ENCODE measurements at regions not wholly inside any gene's neighbourhood (a gene's known extent, or its start where the extent isn't known, plus 50 kb on each side); places are given as distances from the start of the nearest gene placed in this dataset.

- peak; percentile 98 for DNase-seq (ENCODE audit: low spot score)
Measured at GRCh38 chr3:18082551-18083272, 340.3 kb upstream of the TBC1D5 start.

GRCh38 chr3:18080198-18080689 is 337.8 kb upstream of the TBC1D5 start:
- peak; percentile 29 for DNase-seq (ENCODE audit: low spot score)

- no peak for DNase-seq (ENCODE audit: low spot score)
Measured at GRCh38 chr3:18079739-18080138, 337.3 kb upstream of the TBC1D5 start.

GRCh38 chr3:18079062-18079461 is 336.6 kb upstream of the TBC1D5 start:
- DNase-seq (ENCODE audit: low spot score) = no peak

GRCh38 chr3:18077128-18077840 is 334.9 kb upstream of the TBC1D5 start:
- DNase-seq (ENCODE audit: low spot score) = no peak

- no peak for DNase-seq (ENCODE audit: low spot score)
Measured at GRCh38 chr3:18076301-18076700, 333.9 kb upstream of the TBC1D5 start.

GRCh38 chr3:18075799-18076198 is 333.4 kb upstream of the TBC1D5 start:
- DNase-seq (ENCODE audit: low spot score) = no peak

- DNase-seq (ENCODE audit: low spot score) = no peak
Measured at GRCh38 chr3:18071833-18072232, 329.4 kb upstream of the TBC1D5 start.

GRCh38 chr3:18070944-18071343 is 328.5 kb upstream of the TBC1D5 start:
- no peak for DNase-seq (ENCODE audit: low spot score)

DNA sequence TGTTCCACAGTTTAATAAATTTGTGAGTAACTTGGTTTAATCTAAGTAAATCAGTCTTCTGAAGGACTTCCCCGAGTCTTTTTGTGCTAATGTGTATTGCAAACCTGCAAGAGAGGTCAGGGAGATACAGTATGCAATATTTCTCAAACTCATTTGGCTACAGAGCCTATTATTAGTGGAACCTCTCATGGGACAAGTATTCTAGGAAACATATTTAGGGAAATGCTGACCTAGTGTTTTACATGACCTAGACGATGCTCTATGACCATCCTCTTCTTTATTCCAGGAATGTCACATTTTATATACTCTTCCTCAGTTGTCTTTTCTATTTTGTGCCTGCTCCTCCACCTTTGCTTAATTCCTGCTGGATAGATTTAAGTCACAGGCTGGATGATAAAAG is 327.8 kb upstream of the TBC1D5 start:
- DNase-seq (ENCODE audit: low spot score) = no peak

GRCh38 chr3:18069568-18069967 is 327.1 kb upstream of the TBC1D5 start:
- no peak for DNase-seq (ENCODE audit: low spot score)

DNA sequence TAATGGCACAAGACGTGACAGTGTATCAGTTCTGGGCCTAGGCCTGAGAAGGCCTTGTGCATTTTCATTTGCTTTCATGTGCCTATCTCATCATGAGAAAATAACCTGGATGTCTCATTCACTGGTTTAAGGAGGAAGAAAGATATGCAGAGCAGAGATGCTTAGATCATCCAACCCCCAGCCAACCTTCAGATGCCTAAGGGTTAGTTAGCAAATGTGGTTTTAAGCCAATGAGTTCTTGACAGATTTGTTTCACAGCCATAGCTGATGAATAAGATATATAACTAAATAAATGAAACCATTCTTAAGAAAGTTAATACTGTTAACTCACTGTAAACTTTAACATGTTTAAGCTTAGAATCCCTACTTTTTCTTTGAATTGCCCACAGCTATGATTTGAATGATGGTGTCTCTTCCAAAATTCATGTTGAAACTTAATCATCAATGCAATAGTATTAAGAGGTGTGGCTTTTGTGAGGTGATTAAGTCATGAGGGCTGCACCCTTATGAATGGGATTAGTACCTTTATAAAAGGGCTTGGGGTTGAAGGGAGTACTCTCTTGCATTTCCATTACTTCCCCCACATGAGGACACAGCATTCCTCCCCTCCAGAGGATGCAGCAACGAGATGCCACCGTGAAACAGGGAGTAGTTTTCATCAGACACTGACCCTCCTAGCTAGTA is 324.6 kb upstream of the TBC1D5 start:
- no peak for DNase-seq (ENCODE audit: low spot score)

GRCh38 chr3:18064586-18064985 is 322.2 kb upstream of the TBC1D5 start:
- DNase-seq (ENCODE audit: low spot score) = no peak

DNA sequence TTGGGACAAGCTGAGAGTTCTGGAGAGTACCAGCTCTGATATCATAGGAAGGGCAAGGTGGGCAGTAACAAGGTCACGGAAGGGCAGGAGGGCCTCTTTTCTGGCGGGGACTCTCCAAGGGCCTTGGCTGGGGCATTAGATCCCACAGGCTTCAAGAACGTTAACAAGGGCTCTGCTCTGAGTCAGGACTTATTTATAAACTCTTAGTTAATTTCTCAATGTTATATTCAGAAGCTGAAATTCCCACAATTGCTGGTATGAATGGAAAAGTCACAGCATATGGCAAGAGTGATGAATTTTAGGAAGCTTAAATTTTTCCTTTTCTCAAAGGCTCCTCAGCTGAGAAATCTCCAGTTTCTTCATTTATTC is 320.2 kb upstream of the TBC1D5 start:
- no peak for DNase-seq (ENCODE audit: low spot score)

DNA sequence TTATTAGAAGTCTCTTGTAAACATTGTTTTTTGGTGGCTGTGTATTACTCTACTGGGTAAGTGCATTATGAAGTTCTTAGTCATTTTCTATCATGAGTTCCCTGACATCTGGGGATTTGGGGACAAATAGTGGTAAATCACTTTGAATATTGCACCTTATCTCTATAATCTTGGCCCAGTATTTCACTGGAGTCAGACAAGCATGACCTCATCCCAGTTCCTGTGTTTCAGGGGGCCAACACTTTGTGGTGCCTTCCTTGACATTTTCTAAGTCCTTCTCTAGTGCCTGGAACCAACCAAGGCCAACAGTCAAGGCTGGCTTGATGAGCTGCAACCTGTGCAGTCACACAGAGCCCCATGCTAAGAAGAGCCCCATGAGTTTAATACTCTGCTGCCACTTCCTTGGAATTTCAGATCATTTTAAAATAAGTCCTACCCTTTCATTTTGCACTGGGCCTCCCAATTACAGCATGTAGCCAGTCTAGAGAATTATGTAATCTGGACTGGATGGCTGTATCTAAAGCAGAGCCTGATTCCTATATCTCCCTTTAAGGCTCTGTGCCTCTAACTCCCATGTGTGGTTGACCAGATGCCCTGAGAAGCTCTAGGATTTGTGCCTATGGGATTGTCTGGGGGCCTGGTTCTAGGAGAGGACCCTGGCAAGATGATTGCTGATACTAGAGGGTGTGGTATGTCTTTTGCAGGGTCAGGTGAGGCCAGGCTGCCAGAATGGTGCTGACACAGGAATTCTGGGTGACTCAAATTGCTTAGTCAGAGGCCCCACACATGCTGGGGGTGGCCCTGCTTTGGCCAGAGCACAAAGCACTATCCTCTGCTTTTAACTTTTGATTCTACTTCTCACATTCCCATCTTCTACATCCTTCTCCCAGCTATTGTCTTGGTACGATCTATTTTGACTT is 319.6 kb upstream of the TBC1D5 start:
- DNase-seq (ENCODE audit: low spot score) = peak; percentile 14

- DNase-seq (ENCODE audit: low spot score) = no peak
Measured at GRCh38 chr3:18058666-18059065, 316.2 kb upstream of the TBC1D5 start.

DNA sequence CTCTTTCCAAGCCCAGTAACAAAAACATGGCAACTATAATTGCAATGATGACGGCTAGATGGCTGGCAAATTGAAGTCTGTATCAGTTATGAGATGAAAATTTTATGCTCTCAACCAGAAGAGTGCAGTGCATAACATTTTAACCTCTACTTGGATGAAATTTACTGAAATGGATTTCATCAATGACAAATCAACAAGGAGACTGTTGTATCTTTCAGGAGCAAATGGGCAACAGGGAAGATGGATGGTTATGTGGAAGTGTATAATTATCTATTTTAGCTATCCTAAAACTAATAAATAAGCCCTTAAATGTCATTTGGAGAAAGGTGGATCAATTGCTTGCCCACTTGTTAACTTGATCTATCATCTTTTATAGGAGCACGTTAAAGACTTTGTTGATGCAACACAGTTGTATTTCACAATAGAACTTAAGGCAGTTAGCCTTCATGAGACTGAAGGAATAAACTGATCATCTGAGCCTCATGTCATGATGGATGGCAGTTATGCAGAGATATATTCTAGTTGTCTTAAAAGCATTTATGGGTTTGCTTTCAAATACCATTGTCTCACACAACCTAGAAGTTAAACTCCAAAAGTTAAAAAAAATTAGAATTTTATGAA is 315.1 kb upstream of the TBC1D5 start:
- no peak for DNase-seq (ENCODE audit: low spot score)

DNA sequence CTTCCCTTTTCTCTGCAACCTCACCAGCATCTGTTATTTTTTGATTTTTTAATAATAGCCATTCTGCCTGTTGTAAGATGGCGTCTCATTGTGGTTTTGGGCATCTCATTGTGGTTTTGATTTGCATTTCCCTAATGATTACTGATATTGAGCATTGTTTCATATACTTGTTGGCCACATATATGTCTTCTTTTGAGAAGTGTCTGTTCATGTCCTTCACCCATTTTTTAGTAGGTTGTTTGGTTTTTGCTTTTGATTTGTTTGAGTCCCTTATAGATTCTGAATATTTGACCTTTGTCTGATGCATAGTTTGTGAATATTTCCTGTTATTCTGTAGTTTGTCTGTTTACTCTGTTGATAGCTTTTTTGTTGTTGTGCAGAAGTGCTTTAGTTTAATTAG is 312.2 kb upstream of the TBC1D5 start:
- no peak for DNase-seq (ENCODE audit: low spot score)

DNA sequence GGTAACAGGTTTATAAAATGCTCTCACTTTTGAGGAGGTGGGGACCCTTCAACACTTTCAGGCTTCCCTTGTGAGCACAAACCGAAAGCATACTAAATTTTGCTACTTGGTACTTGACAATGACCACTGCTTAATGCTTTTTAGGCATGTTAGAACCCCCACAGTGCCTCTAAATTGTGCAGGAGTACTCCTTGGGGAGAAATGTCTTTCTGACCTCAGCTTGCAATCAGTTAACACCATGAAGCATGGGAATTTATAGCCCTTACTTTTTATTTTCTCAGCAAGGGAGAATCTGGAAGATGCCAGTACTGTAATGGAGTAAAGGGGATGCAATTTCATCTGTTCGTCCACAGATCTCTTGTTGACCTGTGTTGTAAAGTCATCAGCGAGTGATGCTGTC is 308.9 kb upstream of the TBC1D5 start:
- no peak for DNase-seq (ENCODE audit: low spot score)

DNA sequence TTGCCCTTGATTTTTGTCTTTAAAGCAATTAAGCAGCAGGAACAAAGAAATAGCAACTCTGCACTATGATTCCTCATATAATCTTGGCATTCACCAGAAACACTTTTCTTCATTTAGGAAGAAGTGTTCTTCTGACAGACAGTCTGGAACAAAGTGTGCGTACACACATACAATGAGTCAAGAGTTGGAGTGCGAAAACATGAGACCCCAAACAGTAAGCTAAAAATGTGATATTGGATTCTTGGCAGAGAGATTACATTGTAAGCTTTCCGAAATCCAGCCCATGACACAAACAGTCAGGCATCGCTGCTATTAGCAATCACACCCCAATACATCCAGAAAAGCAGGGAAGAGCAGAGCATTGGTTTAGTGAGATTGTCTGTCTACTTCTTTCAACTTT is 306.7 kb upstream of the TBC1D5 start:
- DNase-seq (ENCODE audit: low spot score) = no peak

DNA sequence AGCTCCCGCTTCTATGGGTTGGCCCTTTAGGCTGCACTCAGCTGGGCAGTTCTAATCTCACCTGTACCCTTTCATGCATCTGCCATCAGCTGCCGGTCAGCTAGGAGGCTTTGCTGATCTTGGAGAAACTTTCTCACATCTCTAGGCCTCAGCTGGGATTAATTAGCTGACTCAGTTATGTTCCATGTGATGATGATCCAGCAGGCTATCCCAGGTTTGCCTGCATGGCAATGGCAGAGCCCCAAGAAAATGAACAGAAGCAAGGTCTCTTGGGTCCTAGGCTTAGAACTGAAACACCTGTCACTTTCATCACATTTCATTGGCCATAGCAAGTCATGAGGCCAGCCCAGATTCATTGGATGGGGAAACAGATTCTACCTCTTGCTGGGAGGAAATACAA is 304.6 kb upstream of the TBC1D5 start:
- no peak for DNase-seq (ENCODE audit: low spot score)

All from SK-N-DZ (cell line).